Endothelial cell of umbilical vein (primary cell): ENCODE measurements at regions not wholly inside any gene's neighbourhood (a gene's known extent, or its start where the extent isn't known, plus 50 kb on each side); places are given as distances from the start of the nearest gene placed in this dataset.

ENCODE experiments used
- BruUV-seq: library from RNA; stranded (reverse); fragments of 400-500 nt; replicated peaks from 2 replicates; lab custom pipeline; 2021; lab: Mats Ljungman, UMichigan
- CTCF ChIA-PET: fragments of 300-600, 350-600 bp; sonication (Branson Sonifier 250); formaldehyde crosslinking; loops from one replicate; lab custom pipeline; 2021; ENCODE audit warnings: antibody characterized with exemption, inconsistent platforms; lab: Charles Lee
- POLR2A ChIA-PET: fragments of 300-600, 350-600 bp; sonication (Branson Sonifier 250); formaldehyde crosslinking; loops from one replicate; lab custom pipeline; 2021; ENCODE audit warnings: antibody characterized with exemption, inconsistent platforms; lab: Charles Lee
- DNase-seq: peaks from one replicate; pipeline ENCODE4 v3.0.0-alpha.2; 2011; ENCODE audit warnings: low read depth, low spot score
- FAIRE-seq: peaks from 2 replicates; lab custom pipeline; 2011; peaks lifted over from hg19 to GRCh38; lab: Jason Lieb, UNC
- H2AFZ ChIP-seq: 2 replicates; pipeline ENCODE4 v1.6.0; 2012; ENCODE audit warnings: low read depth, low read length, control low read depth, inconsistent platforms
- H3K27ac ChIP-seq: 2 replicates; pipeline ENCODE4 v1.5.1; 2011; ENCODE audit warnings: low read depth, mild to moderate bottlenecking, control low read depth, low read length, moderate library complexity; ENCODE audit not compliant: insufficient read depth
- H3K27me3 ChIP-seq, 2 experiments: 2 replicates each; pipeline versions ENCODE4 v1.6.0 to v1.6.1; 2011; ENCODE audit warnings: low read length in 2 of 2, mixed read lengths in 1 of 2; ENCODE audit not compliant: control insufficient read depth in 2 of 2, insufficient read depth in 2 of 2
- H3K36me3 ChIP-seq, 2 experiments: 2 replicates in 1 of 2; 3 replicates in 1 of 2; pipeline ENCODE4 v1.5.1; 2011; ENCODE audit warnings: low read length in 2 of 2, mild to moderate bottlenecking in 1 of 2, moderate library complexity in 1 of 2; ENCODE audit not compliant: control insufficient read depth in 2 of 2, insufficient read depth in 2 of 2; ENCODE audit errors: extremely low read depth in 1 of 2
- H3K4me1 ChIP-seq: 3 replicates; pipeline ENCODE4 v1.5.1; 2011; ENCODE audit warnings: mild to moderate bottlenecking, low read length; ENCODE audit not compliant: control insufficient read depth, insufficient read depth; ENCODE audit errors: extremely low read depth
- H3K4me2 ChIP-seq: 2 replicates; pipeline ENCODE4 v1.6.1; 2011; ENCODE audit warnings: low read length, control low read depth, mixed read lengths; ENCODE audit not compliant: insufficient read depth
- H3K4me3 ChIP-seq, 3 experiments: fragments of 200-600 bp in 1 of 3; sonication (generic), shearing (Covaris generic) in 1 of 3; replicated peaks in 1 of 3; 2 replicates each; pipeline ENCODE4 v1.5.1; 2011 to 2016; ENCODE audit warnings: control low read depth in 3 of 3, low read length in 3 of 3, mild to moderate bottlenecking in 2 of 3, inconsistent platforms in 1 of 3, low read depth in 1 of 3, moderate library complexity in 1 of 3; ENCODE audit not compliant: insufficient read depth in 1 of 3
- H3K79me2 ChIP-seq: 2 replicates; pipeline ENCODE4 v1.6.0; 2012; ENCODE audit warnings: low read length, inconsistent platforms; ENCODE audit not compliant: control insufficient read depth, insufficient read depth
- H3K9ac ChIP-seq: replicated peaks from 2 replicates; pipeline ENCODE3; 2011; ENCODE audit warnings: low read length, control low read depth; ENCODE audit not compliant: insufficient read depth; ENCODE audit errors: extremely low read depth
- H3K9me1 ChIP-seq: replicated peaks from 3 replicates; pipeline ENCODE4 v1.6.0; 2011; ENCODE audit warnings: mild to moderate bottlenecking, low read length; ENCODE audit not compliant: control insufficient read depth, insufficient read depth; ENCODE audit errors: extremely low read depth
- H3K9me3 ChIP-seq: replicated peaks from 2 replicates; pipeline ENCODE4 v1.5.1; 2012; ENCODE audit warnings: low read length, inconsistent platforms; ENCODE audit not compliant: control insufficient read depth, insufficient read depth
- H4K20me1 ChIP-seq: replicated peaks from 2 replicates; pipeline ENCODE3; 2011; ENCODE audit warnings: mild to moderate bottlenecking, low read length; ENCODE audit not compliant: control insufficient read depth, insufficient read depth; ENCODE audit errors: extremely low read depth
- EZH2 ChIP-seq: IDR thresholded peaks from 2 replicates; pipeline ENCODE4 v1.6.1; 2012; ENCODE audit warnings: borderline replicate concordance, low read depth, mild to moderate bottlenecking, moderate library complexity, low read length, inconsistent platforms; ENCODE audit not compliant: severe bottlenecking
- FOS ChIP-seq: IDR thresholded peaks from 2 replicates; pipeline ENCODE4 v1.6.1; 2011; ENCODE audit warnings: mild to moderate bottlenecking, low read length, moderate library complexity, borderline replicate concordance; ENCODE audit not compliant: insufficient read depth
- GATA2 ChIP-seq: IDR thresholded peaks from 2 replicates; pipeline ENCODE4 v1.7.0; 2011; ENCODE audit warnings: low read depth, mild to moderate bottlenecking, moderate library complexity, mixed read lengths, low read length; ENCODE audit not compliant: insufficient read length, insufficient read depth
- JUN ChIP-seq: IDR thresholded peaks from 2 replicates; pipeline ENCODE4 v1.6.1; 2011; ENCODE audit warnings: borderline replicate concordance, low read depth; ENCODE audit not compliant: insufficient read length, insufficient read depth
- MAX ChIP-seq: IDR thresholded peaks from 2 replicates; pipeline ENCODE4 v1.6.1; 2011; ENCODE audit not compliant: insufficient read depth, insufficient read length
- MYC ChIP-seq: IDR thresholded peaks from one replicate; pipeline ENCODE4 v1.6.1; 2011; ENCODE audit warnings: mild to moderate bottlenecking, low read depth, low read length
- POLR2A ChIP-seq: IDR thresholded peaks from 2 replicates; pipeline ENCODE4 v1.6.1; 2012; ENCODE audit warnings: low read depth, mild to moderate bottlenecking, control low read depth, low read length
- POLR2AphosphoS5 ChIP-seq: IDR thresholded peaks from 2 replicates; pipeline ENCODE4 v1.6.1; 2012; ENCODE audit warnings: low read depth, mild to moderate bottlenecking, control low read depth, low read length, moderate library complexity; ENCODE audit not compliant: insufficient read depth
- dilution Hi-C: fragments of 300-500 bp; cut with MboI; formaldehyde crosslinking; loops from one replicate; pipeline ENCODE4 v1.15.0; 2019; ENCODE audit warnings: low sequenced_read_pairs; ENCODE audit not compliant: extremely low pct_ligation_motif_present
- intact Hi-C: fragments of 100-400 bp; cut with micrococcal nuclease; formaldehyde crosslinking; loops from one replicate; pipeline ENCODE4 v1.10.0; 2022
- TF ChIP-seq, protein P1 (sequence below), 2 donors: IDR thresholded peaks; 1 replicate in 1 of 2; 2 replicates in 1 of 2; pipeline ENCODE4 v1.5.1; 2011; ENCODE audit warnings: low read length in 2 of 2, mild to moderate bottlenecking in 2 of 2, moderate library complexity in 2 of 2, control low read depth in 1 of 2, inconsistent platforms in 1 of 2, low read depth in 1 of 2; ENCODE audit not compliant: insufficient read depth in 1 of 2; ENCODE audit errors: extremely low read depth in 1 of 2

DNA sequence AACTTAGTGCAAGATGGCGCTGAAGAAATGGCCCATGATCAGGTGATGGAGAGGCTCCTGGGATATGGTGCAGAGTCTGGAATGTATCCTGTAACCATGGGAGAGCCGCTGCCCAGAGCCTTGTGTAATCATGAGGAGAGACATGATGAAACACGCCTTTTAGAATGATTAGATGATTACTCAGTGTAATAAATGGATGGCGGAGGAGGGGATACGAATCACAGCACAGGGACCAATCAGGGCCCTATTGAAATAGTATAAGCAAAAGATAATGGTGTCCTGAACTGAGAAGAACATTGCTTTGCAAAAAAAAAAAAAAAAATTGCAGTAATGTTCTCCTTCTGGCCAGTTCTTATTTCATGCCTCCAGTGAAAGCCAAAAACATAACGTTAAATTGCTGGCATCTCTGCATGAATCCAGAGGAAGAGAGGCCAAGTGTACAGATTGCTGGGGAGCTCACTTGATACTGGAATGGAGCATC lies 668.5 kb upstream of the AUTS2 start:
- Histone ChIP-seq H3K4me3 (no peak overlapping the region), H3K27me3 (no peaks in the 10 kb centered on the region), H2AFZ (no peak overlapping the region), H3K9ac (no peak overlapping the region), H3K9me3 (peaks cover 4% of the 10 kb centered on the region), H3K4me1 (no peaks in the 10 kb centered on the region), H3K9me1 (no peaks in the 10 kb centered on the region), H3K36me3 (no peaks in the 10 kb centered on the region), H3K4me2 (no peak overlapping the region), H3K27ac (no peak overlapping the region), H4K20me1 (no peaks in the 10 kb centered on the region), H3K79me2 (no peaks in the 10 kb centered on the region)
- POLR2A ChIA-PET = no interaction called here
- CTCF ChIA-PET = no interaction called here
- dilution Hi-C loops = no loop called here
- intact Hi-C loops = no loop called here
- no peak for FAIRE-seq
- no TSS peak for BruUV-seq
- TF ChIP-seq JUN = no peak
- no peak for TF ChIP-seq POLR2AphosphoS5
- no peak for TF ChIP-seq EZH2
- TF ChIP-seq POLR2A = no peak
- no peak for TF ChIP-seq MAX
- TF ChIP-seq, protein P1, sequence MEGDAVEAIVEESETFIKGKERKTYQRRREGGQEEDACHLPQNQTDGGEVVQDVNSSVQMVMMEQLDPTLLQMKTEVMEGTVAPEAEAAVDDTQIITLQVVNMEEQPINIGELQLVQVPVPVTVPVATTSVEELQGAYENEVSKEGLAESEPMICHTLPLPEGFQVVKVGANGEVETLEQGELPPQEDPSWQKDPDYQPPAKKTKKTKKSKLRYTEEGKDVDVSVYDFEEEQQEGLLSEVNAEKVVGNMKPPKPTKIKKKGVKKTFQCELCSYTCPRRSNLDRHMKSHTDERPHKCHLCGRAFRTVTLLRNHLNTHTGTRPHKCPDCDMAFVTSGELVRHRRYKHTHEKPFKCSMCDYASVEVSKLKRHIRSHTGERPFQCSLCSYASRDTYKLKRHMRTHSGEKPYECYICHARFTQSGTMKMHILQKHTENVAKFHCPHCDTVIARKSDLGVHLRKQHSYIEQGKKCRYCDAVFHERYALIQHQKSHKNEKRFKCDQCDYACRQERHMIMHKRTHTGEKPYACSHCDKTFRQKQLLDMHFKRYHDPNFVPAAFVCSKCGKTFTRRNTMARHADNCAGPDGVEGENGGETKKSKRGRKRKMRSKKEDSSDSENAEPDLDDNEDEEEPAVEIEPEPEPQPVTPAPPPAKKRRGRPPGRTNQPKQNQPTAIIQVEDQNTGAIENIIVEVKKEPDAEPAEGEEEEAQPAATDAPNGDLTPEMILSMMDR (IDR thresholded peaks at IDR 0.05; ENCODE audit: extremely low read depth in 1 of 2, insufficient read depth in 1 of 2, low read depth in 1 of 2, low read length in 2 of 2) = no peak
- TF ChIP-seq FOS = no peak
- no peak for TF ChIP-seq MYC
- TF ChIP-seq GATA2 = no peak
- DNase-seq = no peak
